Activated CD4-positive, alpha-beta T cell treated with anti-CD3 and anti-CD28 coated beads, Interleukin-2, Interleukin-4, amounts not matched to agents 100 ng/mL and 50 ng/mL, durations not matched to agents 16 hours and 8 hours (primary cell): ENCODE measurements at regions not wholly inside any gene's neighbourhood (a gene's known extent, or its start where the extent isn't known, plus 50 kb on each side); places are given as distances from the start of the nearest gene placed in this dataset.
"Not testable (repeated sequence)": the region's sequence is repeated elsewhere in the genome, so short reads cannot be mapped to it uniquely, and the experiment has no call there.

Source experiments
- DNase-seq: peaks from one replicate; pipeline ENCODE4 v3.0.0-alpha.2; 2020; ENCODE audit warnings: low spot score

DNA sequence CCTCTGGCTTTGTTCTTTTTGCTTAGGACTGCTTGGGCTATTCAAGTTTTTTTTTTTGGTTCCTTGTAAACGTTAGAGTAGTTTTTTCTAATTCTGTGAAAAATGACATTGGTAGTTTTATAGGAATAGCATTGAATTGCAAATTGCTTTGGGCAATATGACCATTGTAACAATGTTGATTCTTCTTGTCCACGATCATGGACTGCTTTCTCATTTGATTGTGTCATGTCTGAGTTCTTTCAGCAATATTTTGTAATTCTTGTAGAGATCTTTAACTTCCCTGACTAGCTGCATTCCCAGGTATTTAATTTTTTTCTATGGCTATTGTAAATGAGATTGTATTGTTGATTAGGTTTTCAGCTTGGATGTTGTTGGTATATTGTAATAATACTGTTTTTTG lies 286.2 kb upstream of the C1QTNF3 start:
- not testable (repeated sequence) for DNase-seq

GRCh38 chr5:34329611-34330108 lies 286.6 kb upstream of the C1QTNF3 start:
- not testable (repeated sequence) for DNase-seq

GRCh38 chr5:34331928-34332454 lies 289.0 kb upstream of the C1QTNF3 start:
- DNase-seq, result not testable (repeated sequence)

GRCh38 chr5:34339408-34340001 lies 296.5 kb upstream of the C1QTNF3 start:
- DNase-seq, result not testable (repeated sequence)

GRCh38 chr5:34354440-34354839 lies 301.7 kb upstream of the RAI14 start:
- DNase-seq, result not testable (repeated sequence)

DNA sequence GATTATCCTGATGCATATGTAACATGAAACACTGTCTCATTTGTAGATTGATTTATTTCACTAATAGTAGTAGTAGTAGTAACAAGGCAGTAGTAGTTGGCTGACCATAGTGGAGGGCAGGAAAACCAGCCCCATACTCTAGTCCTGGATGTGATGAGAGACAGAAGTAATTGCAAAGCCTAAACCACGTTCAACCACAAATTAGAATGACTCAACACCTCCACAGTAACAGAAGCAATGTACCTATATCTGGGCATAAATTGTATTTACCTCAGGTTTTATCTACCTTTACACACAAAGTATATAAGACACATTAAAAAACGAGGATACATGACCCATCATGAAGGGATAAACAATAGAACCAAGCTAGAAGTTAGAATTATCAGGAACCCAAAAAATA lies 284.7 kb upstream of the RAI14 start:
- DNase-seq, result not testable (repeated sequence)

DNA sequence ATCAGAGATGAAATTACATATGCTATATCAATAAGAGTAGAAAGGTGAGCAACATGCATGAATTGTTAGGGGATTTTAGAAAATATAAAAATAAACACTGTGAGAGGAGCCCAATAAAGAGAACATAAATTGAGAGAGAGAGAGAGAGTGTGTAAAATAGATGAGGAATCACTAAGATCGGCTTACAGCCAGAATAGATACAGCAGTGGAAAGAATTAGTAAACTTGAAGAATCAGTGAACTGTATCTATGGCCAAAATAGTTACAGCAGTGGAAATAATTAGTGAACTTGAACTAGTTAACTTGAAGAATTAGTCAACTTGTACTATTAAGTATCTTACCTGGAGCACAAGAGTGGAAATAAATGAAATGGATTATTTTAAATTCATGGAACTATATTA lies 284.3 kb upstream of the RAI14 start:
- DNase-seq, result not testable (repeated sequence)

DNA sequence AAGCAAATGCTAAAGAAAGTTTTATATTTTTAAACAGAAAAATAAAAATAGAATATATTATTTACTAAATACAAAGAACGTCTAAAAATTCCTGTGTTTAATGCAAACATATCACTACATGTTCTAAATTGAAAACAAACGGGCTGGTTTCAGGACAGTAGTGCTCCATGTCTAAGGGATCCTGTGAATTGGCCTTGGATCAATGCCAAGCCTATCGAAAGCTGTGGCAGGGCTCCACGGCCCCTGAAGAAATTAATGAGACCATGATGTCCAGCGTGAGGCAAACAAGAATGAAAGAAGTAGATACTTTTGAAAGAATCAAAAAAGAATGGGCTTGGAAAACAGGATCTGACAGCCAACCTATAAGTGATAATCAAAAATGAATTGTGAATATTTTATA lies 283.4 kb upstream of the RAI14 start:
- not testable (repeated sequence) for DNase-seq

DNA sequence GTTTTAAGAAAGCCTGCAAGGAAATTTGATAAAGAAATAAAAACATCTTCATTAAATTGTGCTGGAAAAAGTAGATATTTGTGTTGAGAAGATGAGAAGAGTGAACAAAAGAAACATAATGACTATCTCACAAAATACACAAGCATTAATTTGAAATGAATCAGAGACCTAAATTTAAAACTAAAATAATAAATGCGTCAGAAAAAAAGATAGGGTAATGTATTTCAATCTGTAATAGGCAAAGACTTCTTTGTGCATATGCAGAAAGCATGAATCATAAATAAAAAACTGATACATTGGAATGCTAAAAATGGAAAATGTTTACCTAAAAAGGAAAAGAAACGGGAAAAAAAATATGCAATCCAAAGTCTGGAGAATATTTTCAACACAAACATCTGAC lies 278.5 kb upstream of the RAI14 start:
- DNase-seq, result not testable (repeated sequence)

GRCh38 chr5:34378498-34378897 lies 277.6 kb upstream of the RAI14 start:
- not testable (repeated sequence) for DNase-seq

DNA sequence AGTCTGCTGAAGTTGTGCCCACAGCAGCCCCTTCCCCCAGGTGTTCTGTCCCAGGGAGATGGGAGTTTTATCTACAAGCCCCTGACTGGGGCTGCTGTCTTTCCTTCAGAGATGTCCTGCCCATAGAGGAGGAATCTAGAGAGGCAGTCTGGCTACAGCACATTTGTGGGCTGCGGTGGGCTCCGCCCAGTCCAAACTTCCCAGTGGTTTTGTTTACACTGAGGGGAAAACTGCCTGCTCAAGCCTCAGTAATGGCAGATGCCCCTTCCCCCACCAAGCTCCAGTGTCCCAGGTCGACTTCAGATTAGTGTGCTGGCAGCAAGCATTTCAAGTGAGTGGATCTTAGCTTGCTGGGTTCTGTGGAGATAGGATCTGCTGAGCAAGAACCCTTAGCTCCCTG lies 267.4 kb upstream of the RAI14 start:
- not testable (repeated sequence) for DNase-seq

GRCh38 chr5:34409373-34409772 lies 246.8 kb upstream of the RAI14 start:
- no peak for DNase-seq

- DNase-seq, result no peak
These were observed 245.6 kb upstream of the RAI14 start for GRCh38 chr5:34410411-34411139.

DNA sequence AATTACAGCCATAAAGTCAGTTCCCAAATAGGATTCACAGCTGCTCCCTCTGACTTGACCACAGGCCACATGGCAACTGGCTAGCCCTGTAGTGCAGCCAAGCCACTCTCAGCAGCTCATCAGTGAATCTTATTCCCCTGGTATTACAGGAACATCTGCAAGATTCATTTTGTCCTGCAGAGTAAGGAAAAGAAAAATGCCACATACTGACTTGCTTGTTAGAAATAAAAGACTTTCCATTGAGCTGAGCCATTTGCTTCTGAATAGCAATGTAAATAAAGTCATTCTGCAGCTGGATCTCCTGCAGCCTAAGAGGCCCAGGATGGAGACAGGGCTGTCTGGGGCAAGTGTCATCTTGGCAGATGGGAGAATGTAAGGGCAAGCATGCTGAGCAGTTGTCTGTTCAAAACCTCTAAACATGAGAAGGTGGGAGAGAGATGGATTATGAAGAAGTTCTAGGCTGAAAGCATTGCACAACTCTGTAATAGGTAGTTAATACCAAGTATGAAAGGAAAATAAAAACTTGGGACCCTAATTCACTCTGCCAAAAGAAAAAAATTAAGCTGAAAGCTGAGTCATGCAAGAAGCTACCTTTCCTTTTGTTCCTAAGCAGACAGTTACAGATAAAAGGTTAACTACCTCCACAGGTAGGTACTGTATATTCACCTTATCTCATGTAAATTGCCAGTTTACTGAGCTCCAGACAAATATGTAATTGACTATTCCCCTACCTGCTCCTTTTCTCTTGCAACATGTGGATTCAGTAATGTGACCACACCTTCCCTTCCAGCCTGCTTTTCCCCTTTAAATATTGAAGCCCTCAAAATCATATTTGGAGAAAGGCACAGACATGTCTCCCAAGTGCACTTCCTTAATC lies 244.4 kb upstream of the RAI14 start:
- DNase-seq, result no peak

GRCh38 chr5:34412736-34413135 lies 243.4 kb upstream of the RAI14 start:
- DNase-seq, result no peak

GRCh38 chr5:34415559-34416198 lies 240.4 kb upstream of the RAI14 start:
- no peak for DNase-seq

GRCh38 chr5:34416501-34417008 lies 239.6 kb upstream of the RAI14 start:
- DNase-seq, result no peak

DNA sequence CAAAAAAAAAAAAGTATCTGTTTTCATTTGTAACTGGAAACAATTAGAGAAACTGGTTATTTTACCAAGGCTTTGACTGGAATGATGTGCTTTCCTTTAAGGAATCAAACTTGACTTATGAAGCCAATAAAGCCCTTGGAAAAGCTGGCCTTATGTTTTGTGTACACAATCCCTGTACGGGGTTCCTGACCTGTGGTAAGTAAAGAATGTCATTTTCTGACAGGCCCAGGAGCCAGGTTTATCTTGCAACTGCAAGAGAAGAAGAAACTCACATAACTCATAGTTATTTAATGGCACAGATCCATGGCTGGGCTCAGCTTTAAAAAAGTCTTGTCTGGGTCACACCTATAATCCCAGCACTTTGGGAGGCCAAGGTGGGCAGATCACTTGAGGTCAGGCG lies 235.9 kb upstream of the RAI14 start:
- not testable (repeated sequence) for DNase-seq

DNA sequence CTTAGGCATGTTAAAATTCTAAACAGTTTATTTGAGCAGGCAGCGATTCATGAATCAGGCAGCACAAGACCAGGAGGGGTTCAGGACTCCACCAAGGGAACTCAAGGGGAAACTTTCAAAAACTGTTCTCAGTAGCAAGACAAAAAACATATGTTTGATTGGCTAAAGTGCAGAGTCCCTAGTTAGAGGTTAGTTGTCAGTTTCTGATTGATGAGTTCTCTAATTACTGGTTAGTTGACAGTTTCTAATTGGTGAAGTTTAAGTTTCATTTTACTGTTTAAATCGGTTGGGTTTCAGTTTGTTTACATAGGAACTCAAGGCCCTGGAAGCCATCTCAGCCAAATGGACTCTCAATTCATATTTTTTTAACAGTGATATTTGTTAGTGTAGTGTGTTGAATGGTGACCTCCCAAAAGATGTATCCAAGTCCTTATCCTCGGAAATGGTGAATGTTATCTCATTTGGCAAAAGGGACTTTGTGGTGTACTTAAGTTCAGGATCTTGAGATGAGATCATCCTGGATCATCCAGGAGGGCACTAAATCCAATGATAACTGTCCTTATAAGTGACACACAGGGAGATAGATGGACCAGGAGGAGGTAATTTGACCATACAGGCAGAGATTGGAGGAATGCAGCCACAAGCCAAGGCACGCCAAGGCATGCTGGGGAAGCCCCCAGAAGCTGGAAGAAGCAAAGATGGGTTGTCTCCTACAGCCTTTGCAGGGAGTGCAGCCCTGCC lies 219.2 kb upstream of the RAI14 start:
- DNase-seq, result no peak

DNA sequence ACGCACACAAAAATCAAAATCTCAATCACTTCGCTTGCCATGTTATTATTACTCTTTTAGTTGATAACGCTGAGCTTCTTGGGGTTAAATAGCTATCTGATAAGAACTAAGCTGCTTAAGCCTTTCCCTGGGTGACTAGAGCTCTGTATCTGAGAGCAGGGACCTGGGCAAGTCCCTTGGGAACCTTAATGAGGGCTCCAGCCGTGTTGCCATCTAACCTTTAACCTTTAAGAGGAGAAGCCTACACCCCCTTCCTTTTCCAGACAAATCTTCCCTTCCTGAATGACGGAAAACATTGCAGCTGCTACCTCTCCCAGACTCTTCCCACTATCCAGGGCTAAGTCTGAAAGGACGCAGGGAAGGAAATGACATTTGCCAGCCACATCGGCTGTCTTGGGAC lies 216.5 kb upstream of the RAI14 start:
- no peak for DNase-seq

DNA sequence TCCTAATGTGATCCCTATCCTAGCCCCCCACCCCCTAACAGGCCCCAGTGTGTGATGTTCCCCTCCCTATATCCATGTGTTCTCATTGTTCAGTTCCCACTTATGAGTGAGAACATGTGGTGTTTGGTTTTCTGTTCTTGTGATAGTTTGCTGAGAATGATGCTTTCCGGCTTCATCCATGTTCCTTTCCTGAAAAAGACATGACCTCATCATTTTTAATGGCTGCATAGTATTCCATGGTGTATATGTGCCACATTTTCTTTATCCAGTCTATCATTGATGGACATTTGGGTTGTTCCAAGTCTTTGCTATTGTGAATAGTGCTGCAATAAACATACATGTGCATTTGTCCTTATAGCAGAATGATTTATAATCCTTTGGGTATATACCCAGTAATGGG lies 214.4 kb upstream of the RAI14 start:
- DNase-seq, result not testable (repeated sequence)
